ENCODE measurements at regions not wholly inside any gene's neighbourhood (a gene's known extent, or its start where the extent isn't known, plus 50 kb on each side); places are given as distances from the start of the nearest gene placed in this dataset.

DNA sequence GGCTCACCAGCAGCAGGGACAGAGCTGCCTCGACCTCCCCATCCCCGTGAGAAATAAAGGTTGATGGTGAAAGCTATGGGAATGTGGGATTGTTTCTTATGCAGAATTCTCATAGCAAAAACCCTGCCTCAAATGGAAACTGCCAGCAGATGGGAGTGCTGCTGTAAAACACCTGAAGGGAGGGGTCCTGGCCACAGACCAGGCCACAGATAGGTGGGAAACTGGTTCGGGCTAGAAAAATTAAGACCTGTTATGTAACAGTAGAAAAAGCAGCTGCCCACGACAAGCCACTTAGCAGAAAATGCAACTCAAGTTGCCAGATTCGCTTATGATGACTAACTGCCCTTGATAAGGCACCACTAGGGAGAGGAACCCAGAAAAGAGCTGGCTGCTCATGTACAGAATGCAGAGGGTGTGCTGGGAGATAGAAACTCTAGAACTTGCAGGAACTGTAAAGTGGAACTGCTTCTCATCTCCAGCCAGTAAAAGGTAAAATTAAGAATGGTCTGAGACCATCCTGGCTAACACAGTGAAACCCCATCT lies 114.5 kb upstream of the SALL3 start:
- TF ChIP-seq, protein P1, sequence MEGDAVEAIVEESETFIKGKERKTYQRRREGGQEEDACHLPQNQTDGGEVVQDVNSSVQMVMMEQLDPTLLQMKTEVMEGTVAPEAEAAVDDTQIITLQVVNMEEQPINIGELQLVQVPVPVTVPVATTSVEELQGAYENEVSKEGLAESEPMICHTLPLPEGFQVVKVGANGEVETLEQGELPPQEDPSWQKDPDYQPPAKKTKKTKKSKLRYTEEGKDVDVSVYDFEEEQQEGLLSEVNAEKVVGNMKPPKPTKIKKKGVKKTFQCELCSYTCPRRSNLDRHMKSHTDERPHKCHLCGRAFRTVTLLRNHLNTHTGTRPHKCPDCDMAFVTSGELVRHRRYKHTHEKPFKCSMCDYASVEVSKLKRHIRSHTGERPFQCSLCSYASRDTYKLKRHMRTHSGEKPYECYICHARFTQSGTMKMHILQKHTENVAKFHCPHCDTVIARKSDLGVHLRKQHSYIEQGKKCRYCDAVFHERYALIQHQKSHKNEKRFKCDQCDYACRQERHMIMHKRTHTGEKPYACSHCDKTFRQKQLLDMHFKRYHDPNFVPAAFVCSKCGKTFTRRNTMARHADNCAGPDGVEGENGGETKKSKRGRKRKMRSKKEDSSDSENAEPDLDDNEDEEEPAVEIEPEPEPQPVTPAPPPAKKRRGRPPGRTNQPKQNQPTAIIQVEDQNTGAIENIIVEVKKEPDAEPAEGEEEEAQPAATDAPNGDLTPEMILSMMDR (IDR thresholded peaks at IDR 0.05; ENCODE audit: low read length, missing control alignments), result no peak
- no peak for DNase-seq (ENCODE audit: low read depth)
- no peak overlapping the region for H3K4me3 ChIP-seq (replicated peaks; ENCODE audit: low read depth, low read length)

DNA sequence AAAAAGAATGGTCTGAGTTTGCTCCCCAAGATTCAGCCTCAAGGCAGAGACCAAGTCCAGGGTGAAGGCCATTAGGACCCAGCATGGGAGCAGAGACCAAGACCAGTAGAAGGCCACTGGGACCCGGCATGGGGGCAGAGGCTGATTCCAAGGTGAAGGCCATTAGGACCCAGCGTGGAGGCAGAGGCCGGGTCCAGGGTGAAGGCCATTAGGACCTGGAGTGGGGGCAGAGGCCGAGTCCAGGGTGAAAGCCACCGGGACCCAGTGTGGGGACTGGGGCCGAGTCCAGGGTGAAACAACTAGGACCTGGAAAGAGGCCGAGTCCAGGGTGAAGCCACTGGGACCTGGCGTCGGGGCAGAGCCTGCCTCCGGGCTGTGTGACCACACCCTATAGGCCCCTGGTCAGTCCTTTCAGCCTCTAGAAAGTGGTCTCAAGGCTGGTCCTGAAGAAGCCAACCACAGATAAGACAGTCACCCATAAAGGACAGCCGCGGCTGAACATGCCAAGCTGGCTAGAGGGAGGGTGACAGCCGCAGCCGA lies 113.8 kb upstream of the SALL3 start:
- TF ChIP-seq, protein P1 (IDR thresholded peaks at IDR 0.05; ENCODE audit: low read length, missing control alignments), result no peak
- no peak overlapping the region for H3K4me3 ChIP-seq (replicated peaks; ENCODE audit: low read depth, low read length)
- DNase-seq (ENCODE audit: low read depth), result no peak

DNA sequence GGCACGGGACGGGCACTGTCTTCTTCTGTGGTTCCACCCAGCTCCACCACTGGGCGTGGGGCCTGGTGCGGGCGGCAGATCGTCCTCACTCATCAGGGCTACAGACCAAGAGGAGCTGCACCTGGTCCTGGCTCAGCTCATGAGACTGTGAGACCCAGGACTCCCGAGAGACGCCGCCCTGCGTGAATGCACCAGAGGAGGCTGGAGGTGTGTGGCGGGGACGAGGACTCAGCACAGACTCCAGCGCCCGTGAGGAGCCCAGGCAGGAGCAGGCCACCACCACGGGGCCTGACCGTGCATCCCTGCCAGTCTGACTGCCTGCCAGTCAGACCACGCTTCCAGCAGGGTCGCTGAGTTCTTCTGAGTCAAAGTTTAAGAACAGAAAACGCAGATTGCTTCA lies 112.5 kb upstream of the SALL3 start:
- TF ChIP-seq, protein P1 (IDR thresholded peaks at IDR 0.05; ENCODE audit: low read length, missing control alignments), result no peak
- no peak overlapping the region for H3K4me3 ChIP-seq (replicated peaks; ENCODE audit: low read depth, low read length)
- no peak for DNase-seq (ENCODE audit: low read depth)

DNA sequence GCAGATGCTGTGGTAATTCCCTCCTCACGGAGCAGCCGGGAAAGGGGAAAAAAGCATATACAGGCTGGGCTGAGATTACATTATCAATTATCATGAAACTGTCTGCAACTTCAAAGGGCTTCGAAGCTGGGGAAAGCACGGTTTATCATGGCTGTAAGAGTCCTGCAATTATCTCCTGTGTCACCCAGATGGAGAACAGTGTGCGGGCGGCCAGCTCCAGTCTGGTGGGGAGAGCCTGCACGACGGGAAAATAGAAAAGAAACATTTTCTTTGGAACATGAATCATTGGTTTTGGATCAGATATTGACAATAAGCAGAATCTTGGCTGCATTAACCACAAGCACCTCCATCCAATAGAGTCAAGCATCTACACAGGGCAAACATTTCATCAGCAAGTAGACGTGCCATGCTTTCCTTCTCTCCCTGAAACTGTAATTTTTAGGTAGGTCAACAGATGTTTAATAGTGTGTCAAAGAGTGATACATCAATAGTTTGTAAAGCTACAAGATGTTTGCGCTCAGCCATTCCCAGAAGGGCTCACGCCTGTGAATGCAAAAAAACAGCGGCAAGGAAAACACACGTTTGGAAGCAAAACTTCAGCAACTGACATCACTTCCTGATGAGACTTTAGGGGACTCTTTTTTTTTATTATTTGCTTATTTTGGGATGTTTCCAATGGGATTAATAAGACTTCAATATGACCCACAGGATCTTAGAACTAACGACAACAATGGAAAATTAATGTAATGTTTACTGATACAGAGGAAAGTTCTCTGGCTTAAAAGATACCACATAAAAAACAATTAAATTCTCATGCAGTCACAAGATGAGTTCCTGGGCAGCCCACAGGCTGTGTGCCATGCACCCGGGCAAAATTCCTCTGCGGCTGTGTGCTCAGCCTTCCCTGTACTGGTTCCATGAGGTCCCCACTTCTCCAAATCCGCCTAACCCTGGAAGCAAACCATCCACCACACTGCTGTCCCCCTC lies 111.0 kb upstream of the SALL3 start:
- no peak overlapping the region for H3K4me3 ChIP-seq (replicated peaks; ENCODE audit: low read depth, low read length)
- TF ChIP-seq, protein P1 (IDR thresholded peaks at IDR 0.05; ENCODE audit: low read length, missing control alignments), result no peak
- DNase-seq (ENCODE audit: low read depth), result no peak

DNA sequence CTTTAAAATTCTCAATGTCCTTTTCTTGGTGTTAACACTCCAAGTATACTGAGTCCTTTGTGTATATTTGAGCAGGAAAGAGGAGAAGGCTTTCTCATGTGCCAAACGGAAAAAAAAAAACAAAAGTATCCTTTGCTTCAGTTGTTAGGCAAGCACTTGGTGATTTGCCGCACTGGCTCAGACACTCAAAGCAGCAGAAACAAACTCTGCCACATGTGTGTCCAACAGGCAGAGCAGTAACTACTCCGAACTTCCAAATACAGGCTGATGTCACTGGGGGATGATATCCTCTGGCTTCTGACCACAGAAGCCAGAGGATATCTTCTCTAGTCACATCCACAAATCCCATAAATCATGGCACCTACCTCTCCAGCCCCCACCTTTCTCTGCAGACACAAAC lies 108.0 kb upstream of the SALL3 start:
- TF ChIP-seq, protein P1 (IDR thresholded peaks at IDR 0.05; ENCODE audit: low read length, missing control alignments), result no peak
- no peak overlapping the region for H3K4me3 ChIP-seq (replicated peaks; ENCODE audit: low read depth, low read length)
- DNase-seq (ENCODE audit: low read depth), result no peak

DNA sequence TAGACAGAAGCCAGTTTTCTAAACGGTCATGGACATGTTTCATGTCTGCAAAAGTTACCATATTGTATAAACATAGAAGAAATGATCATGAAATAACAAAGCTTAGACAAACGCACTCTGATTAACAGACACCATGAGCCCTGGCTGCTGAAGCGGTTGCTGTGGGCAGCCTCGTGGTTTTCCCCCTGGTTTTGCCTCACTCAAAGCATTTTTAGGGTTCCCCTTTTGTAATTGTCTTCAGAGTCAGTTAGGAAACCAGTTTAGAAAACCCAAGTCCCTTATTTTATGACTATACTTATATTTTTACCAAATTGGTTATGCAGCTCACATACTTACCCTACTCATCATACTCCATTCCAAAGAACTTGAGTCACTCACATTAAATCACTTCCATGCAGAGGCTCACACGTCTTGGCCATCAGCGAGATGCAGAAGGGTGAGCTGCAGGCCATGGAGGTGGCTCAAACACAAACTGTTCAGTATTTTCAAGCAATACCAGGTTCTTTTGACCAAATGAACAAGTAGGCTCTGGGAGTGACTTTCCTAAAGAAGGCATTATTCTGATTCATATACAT lies 105.6 kb upstream of the SALL3 start:
- no peak overlapping the region for H3K4me3 ChIP-seq (replicated peaks; ENCODE audit: low read depth, low read length)
- TF ChIP-seq, protein P1 (IDR thresholded peaks at IDR 0.05; ENCODE audit: low read length, missing control alignments), result no peak
- DNase-seq (ENCODE audit: low read depth), result no peak

All from fibroblast of pulmonary artery (primary cell).